CD4-positive, alpha-beta T cell treated with Interleukin-15 for 1 hour (primary cell): ENCODE measurements at regions not wholly inside any gene's neighbourhood (a gene's known extent, or its start where the extent isn't known, plus 50 kb on each side); places are given as distances from the start of the nearest gene placed in this dataset.
"Not testable (repeated sequence)": the region's sequence is repeated elsewhere in the genome, so short reads cannot be mapped to it uniquely, and the experiment has no call there.

Experiments
- DNase-seq: peaks from one replicate; pipeline ENCODE4 v3.0.0-alpha.2; 2020

- DNase-seq, result no peak
Measured at GRCh38 chr5:2113348-2114131, 230.8 kb upstream of the IRX4 start.

- DNase-seq, result no peak
Measured at GRCh38 chr5:2112173-2113025, 229.7 kb upstream of the IRX4 start.

GRCh38 chr5:2111569-2112105, 228.9 kb upstream of the IRX4 start:
- DNase-seq, result no peak

- DNase-seq, result no peak
Measured at GRCh38 chr5:2110934-2111462, 228.3 kb upstream of the IRX4 start.

- DNase-seq, result no peak
Measured at GRCh38 chr5:2110137-2110933, 227.6 kb upstream of the IRX4 start.

DNA sequence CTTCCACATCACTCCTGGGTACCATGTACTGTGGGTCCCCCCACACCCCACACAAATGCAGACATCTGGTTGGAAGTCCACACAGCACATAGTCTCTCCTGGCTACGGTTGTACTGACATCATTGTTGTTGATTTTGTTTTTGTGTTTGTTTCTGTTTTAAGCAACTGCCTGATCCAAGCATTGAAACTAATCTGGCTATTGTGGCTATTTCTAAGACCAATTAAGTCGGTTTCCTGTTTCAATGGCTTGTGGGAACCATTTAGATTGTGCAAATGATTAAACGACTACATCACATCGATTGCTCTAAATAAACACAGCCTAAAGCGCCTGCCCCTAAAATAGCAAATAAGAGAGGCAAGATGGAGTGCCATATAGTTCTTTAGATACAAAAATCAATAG, 226.8 kb upstream of the IRX4 start:
- no peak for DNase-seq

DNA sequence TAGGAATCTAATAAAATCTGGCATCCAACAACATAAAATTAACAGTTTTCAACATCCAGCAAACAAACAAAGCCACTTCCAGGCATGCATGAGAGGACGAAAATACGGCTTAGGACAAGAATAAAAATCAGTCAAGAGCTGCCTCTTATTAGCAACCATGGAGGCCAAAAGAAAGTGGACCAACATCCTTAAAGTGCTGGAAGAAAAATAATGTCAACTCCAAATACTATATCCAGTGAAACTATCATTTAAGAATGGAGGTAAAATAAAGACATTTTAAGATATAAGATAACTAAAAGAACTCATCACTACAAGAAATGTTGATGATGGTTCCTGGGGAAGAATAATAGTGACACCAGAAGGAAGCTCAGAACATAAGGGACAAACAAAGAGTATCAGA, 224.0 kb upstream of the IRX4 start:
- no peak for DNase-seq

GRCh38 chr5:2105141-2105540, 222.4 kb upstream of the IRX4 start:
- DNase-seq, result no peak

DNA sequence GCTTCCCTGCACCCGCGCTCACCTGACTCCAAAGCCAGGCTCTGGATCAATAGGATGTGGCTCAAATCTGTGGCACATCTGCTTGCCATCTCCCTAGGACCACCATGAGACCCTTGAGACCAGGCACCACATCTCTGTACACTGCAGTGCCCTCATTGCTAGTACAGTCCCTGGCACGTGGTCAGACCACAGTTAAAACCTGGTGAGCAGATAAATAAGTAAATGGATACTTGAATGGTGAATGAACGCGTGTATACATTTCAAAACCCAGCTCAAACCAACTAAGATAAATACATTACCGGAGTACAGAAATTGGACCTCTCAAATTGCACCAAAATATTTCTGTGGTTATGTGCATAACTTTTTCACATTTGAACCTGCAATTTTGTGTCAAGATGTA, 221.2 kb upstream of the IRX4 start:
- DNase-seq, result no peak

GRCh38 chr5:2102819-2103776, 220.4 kb upstream of the IRX4 start:
- no peak for DNase-seq

DNA sequence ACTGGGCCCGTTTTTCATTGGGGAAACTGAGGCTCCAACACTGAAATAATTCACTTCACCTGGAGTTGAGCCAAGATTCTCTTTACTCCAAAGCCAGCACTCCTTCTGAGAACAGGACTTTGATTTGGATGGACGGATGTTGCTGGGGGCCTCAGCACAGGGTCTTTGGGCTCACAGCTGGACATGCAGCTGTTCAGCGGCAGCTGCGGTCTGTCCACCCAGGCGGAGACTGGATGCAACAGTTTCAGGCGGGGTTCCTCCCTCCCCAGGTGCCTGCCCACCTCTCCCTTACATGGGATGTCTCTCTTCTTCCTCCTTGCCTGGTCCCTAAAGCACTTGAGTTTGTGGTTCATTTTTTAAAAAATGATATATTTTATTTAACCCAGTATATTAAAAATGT, 219.0 kb upstream of the IRX4 start:
- no peak for DNase-seq

GRCh38 chr5:2096887-2097505, 214.3 kb upstream of the IRX4 start:
- DNase-seq, result no peak

DNA sequence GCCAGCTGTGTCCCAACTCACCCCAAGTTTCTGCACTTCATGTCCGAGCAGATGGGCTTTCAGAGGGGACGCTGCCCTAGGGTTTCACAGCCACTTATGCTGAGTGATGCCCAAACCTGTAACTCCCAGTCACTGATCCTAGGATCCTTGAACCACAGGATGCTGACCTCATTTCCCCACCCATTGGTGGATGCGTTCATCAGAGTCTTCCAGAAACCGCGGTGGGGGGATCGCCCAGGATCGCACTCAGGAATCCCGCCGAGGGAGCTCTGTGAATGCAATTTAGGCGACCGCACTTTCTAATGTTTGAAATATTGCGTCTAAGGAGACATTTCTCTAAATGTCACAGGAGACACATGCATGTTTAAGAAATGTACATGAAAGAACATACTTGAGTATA, 212.3 kb upstream of the IRX4 start:
- no peak for DNase-seq

DNA sequence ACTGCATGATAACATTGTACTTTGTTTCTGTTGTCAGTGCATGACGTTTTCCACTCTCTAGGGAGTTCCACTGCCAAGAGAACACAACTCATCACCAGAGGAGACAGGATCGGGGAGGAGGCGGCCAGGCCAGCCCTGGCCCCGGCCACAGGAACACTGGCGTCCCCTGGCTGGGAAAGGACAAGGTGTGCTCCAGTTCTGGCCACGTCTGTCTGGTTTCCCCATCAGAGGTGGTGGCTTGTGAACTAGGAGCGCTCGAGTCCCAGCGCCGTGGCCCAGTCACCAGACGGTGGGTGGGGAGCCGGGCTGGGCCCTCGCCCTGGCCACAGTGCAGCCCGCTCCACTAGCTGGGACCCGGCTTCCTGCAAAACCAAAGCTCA, 211.9 kb upstream of the IRX4 start:
- DNase-seq, result no peak

GRCh38 chr5:2093859-2094615, 211.3 kb upstream of the IRX4 start:
- no peak for DNase-seq

DNA sequence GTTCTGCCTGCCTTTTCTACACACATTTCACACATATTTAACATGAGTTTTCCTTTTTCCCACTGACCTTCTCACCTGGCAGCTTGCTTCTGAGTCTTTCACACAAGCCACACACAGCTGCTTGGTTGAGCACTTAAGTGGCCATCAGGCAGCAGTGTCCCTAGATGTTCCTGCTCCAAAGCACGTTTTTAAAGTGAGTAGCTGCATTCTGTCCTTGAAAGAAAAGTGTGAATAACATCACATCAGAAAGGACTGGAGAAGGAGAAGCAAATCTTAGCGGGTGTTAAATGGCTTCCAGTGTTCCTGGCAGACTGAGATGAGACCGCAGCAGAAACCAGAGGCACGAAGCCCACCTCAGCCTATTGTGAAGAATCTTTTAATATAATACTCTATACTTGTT, 209.2 kb upstream of the IRX4 start:
- DNase-seq, result no peak

DNA sequence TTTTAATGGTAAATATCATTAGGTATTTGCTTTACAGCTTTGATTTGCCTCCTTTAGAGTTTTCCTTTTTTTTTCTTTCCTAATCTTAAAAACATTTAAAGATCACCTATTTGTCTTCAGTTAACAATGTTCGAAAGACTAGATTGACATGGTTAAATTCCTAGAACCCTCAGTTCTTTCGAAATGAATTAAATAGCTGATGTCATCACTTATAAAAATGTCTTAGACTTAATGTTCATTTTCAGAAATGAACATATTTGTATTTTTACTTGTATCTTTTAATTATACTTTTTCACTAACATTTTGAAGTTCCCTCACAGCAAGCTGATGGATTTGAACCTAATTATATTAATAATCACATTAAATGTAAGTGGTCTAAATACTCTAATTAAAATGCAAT, 205.3 kb upstream of the IRX4 start:
- DNase-seq, result no peak

GRCh38 chr5:2075365-2075764, 192.6 kb upstream of the IRX4 start:
- DNase-seq, result no peak

- no peak for DNase-seq
Measured at GRCh38 chr5:2071562-2071961, 188.8 kb upstream of the IRX4 start.

DNA sequence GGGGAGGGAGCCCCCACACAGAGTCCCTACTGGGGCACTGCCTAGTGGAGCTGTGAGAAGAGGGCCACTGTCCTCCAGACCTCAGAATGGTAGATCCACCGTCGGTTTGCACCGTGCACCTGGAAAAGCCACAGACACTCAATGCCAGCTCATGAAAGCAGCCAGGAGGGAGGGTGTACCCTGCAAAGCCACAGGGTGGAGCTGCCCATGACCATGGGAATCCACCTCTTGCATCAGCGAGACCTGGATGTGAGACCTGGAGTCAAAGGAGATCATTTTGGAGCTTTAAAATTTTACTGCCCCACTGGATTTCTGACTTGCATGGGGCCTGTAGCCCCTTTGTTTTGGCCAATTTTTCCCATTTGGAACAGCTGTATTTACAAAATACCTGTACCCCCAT, 188.1 kb upstream of the IRX4 start:
- not testable (repeated sequence) for DNase-seq

DNA sequence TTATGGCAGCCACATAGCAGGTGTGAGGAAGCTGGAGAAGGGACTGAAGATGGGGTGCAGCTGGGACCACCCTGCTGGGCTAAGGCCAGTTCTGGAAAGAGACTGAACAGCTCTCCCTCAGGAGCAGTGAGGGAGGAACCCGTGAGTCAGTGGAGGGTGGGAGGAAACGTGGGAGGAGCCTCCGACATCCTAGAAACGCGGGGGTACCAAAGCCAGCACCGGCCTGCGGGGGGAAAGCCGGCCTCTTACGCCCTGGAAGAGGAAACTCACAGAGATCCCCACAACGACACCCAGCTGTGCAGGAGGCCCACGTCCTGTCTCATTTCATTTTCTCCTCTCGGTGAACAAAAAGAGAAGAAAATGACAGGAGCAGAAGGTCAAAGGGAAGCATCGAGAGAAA, 185.8 kb upstream of the IRX4 start:
- DNase-seq, result no peak
